ENCODE measurements at regions not wholly inside any gene's neighbourhood (a gene's known extent, or its start where the extent isn't known, plus 50 kb on each side); places are given as distances from the start of the nearest gene placed in this dataset.

GRCh38 chr13:78722700-78723099, 63.7 kb upstream of the OBI1 start:
- H3K27ac ChIP-seq (ENCODE audit: low read depth, low read length, poor library complexity, severe bottlenecking): no peak overlapping the region
- no peak overlapping the region for H2AFZ ChIP-seq (ENCODE audit: low read length)
- no peaks in the 10 kb centered on the region for H3K36me3 ChIP-seq (ENCODE audit: insufficient read depth, low read length)
- no peaks in the 10 kb centered on the region for H3K27me3 ChIP-seq (ENCODE audit: insufficient read depth, low read length)
- no peak overlapping the region for H3K4me2 ChIP-seq (ENCODE audit: low read length)
- TF ChIP-seq EZH2 (IDR thresholded peaks at IDR 0.05; ENCODE audit: borderline replicate concordance, low read length) (no peak), CTCF (IDR thresholded peaks at IDR 0.05; ENCODE audit: low read length) (no peak)
- no peak overlapping the region for H3K9ac ChIP-seq (ENCODE audit: low read length)
- no peaks in the 10 kb centered on the region for H3F3A ChIP-seq (ENCODE audit: insufficient read depth, low read length)
- no peaks in the 10 kb centered on the region for H4K20me1 ChIP-seq (ENCODE audit: insufficient read depth, low read length)
- H3K9me3 ChIP-seq (ENCODE audit: low read length): no peaks in the 10 kb centered on the region
- H3K4me3 ChIP-seq (ENCODE audit: low read depth, low read length, poor library complexity, severe bottlenecking): no peak overlapping the region
- H3K4me1 ChIP-seq (ENCODE audit: insufficient read depth, low read length, severe bottlenecking): no peaks in the 10 kb centered on the region
- no peaks in the 10 kb centered on the region for H3K79me2 ChIP-seq (ENCODE audit: insufficient read depth, low read length)
- H3K9me2 ChIP-seq (ENCODE audit: low read depth, low read length): no peaks in the 10 kb centered on the region

- Histone ChIP-seq H3K4me3 (ENCODE audit: low read depth, low read length, poor library complexity, severe bottlenecking) (no peak overlapping the region), H3K4me2 (ENCODE audit: low read length) (no peak overlapping the region)
Observed at GRCh38 chr13:78719367-78719766, 60.4 kb upstream of the OBI1 start.

GRCh38 chr13:78714717-78715116, 55.8 kb upstream of the OBI1 start:
- no peaks in the 10 kb centered on the region for H3K9me3 ChIP-seq (ENCODE audit: low read length)
- no peak overlapping the region for H2AFZ ChIP-seq (ENCODE audit: low read length)
- no peaks in the 10 kb centered on the region for H3K36me3 ChIP-seq (ENCODE audit: insufficient read depth, low read length)
- no peaks in the 10 kb centered on the region for H3K27me3 ChIP-seq (ENCODE audit: insufficient read depth, low read length)
- no peaks in the 10 kb centered on the region for H3K4me1 ChIP-seq (ENCODE audit: insufficient read depth, low read length, severe bottlenecking)
- H3K9me2 ChIP-seq (ENCODE audit: low read depth, low read length): no peaks in the 10 kb centered on the region
- no peaks in the 10 kb centered on the region for H3F3A ChIP-seq (ENCODE audit: insufficient read depth, low read length)
- no peaks in the 10 kb centered on the region for H4K20me1 ChIP-seq (ENCODE audit: insufficient read depth, low read length)
- no peak overlapping the region for H3K4me3 ChIP-seq (ENCODE audit: low read depth, low read length, poor library complexity, severe bottlenecking)
- no peaks in the 10 kb centered on the region for H3K79me2 ChIP-seq (ENCODE audit: insufficient read depth, low read length)
- no peak overlapping the region for H3K27ac ChIP-seq (ENCODE audit: low read depth, low read length, poor library complexity, severe bottlenecking)
- TF ChIP-seq EZH2 (IDR thresholded peaks at IDR 0.05; ENCODE audit: borderline replicate concordance, low read length) (no peak), CTCF (IDR thresholded peaks at IDR 0.05; ENCODE audit: low read length) (no peak)
- H3K4me2 ChIP-seq (ENCODE audit: low read length): no peak overlapping the region
- no peak overlapping the region for H3K9ac ChIP-seq (ENCODE audit: low read length)

More at GRCh38 chr13:78719367-78719766, 60.4 kb upstream of the OBI1 start:
- no peaks in the 10 kb centered on the region for H3K4me1 ChIP-seq (ENCODE audit: insufficient read depth, low read length, severe bottlenecking)
- no peak overlapping the region for H3K9ac ChIP-seq (ENCODE audit: low read length)
- no peaks in the 10 kb centered on the region for H3K79me2 ChIP-seq (ENCODE audit: insufficient read depth, low read length)
- H3F3A ChIP-seq (ENCODE audit: insufficient read depth, low read length): no peaks in the 10 kb centered on the region
- H2AFZ ChIP-seq (ENCODE audit: low read length): no peak overlapping the region
- H3K36me3 ChIP-seq (ENCODE audit: insufficient read depth, low read length): no peaks in the 10 kb centered on the region
- H4K20me1 ChIP-seq (ENCODE audit: insufficient read depth, low read length): no peaks in the 10 kb centered on the region
- H3K27me3 ChIP-seq (ENCODE audit: insufficient read depth, low read length): no peaks in the 10 kb centered on the region
- H3K27ac ChIP-seq (ENCODE audit: low read depth, low read length, poor library complexity, severe bottlenecking): no peak overlapping the region
- TF ChIP-seq EZH2 (IDR thresholded peaks at IDR 0.05; ENCODE audit: borderline replicate concordance, low read length) (no peak), CTCF (IDR thresholded peaks at IDR 0.05; ENCODE audit: low read length) (no peak)
- H3K9me3 ChIP-seq (ENCODE audit: low read length): no peaks in the 10 kb centered on the region
- H3K9me2 ChIP-seq (ENCODE audit: low read depth, low read length): no peaks in the 10 kb centered on the region
